Pancreas (tissue), 10 donors: ENCODE measurements at regions not wholly inside any gene's neighbourhood (a gene's known extent, or its start where the extent isn't known, plus 50 kb on each side); places are given as distances from the start of the nearest gene placed in this dataset.
"Not testable (repeated sequence)": the region's sequence is repeated elsewhere in the genome, so short reads cannot be mapped to it uniquely, and the experiment has no call there.

Experiments used
- ATAC-seq, 4 donors: fragments of 200-7000 bp; cut with Tn5 transposase; one replicate each; pipeline versions ENCODE4 v1.8.0 to v1.9.1; 2020; ENCODE audit warnings: mild to moderate bottlenecking in 4 of 4, moderate library complexity in 4 of 4
- DNase-seq, 6 donors: peaks; one replicate each; pipeline ENCODE4 v3.0.0-alpha.2; 2020
- FAIRE-seq: peaks from 2 replicates; lab custom pipeline; 2012; peaks lifted over from hg19 to GRCh38; lab: Jason Lieb, UNC
- H3K27ac ChIP-seq, 4 donors: fragments of 200-600 bp; sonication (generic); 1 replicate in 3 of 4; 2 replicates in 1 of 4; pipeline versions ENCODE4 v1.5.0 to v1.8.0; 2020
- H3K27me3 ChIP-seq, 4 donors: fragments of 200-600 bp; one replicate each; pipeline ENCODE4 v1.8.0; 2021
- H3K36me3 ChIP-seq, 3 donors: fragments of 200-600 bp; sonication (generic) in 1 of 3; one replicate each; pipeline versions ENCODE4 v1.5.0 to v1.8.0; 2020 to 2021
- H3K4me1 ChIP-seq, 3 donors: fragments of 200-600 bp; one replicate each; pipeline ENCODE4 v1.8.0; 2021
- H3K4me3 ChIP-seq, 4 donors: fragments of 200-600 bp; sonication (generic) in 2 of 4; one replicate each; pipeline versions ENCODE4 v1.5.0 to v1.8.0; 2020 to 2021
- H3K9me3 ChIP-seq, 4 donors: fragments of 200-600 bp; one replicate each; pipeline ENCODE4 v1.8.0; 2021
- CTCF ChIP-seq, 4 donors: fragments of 200-600 bp; sonication (generic) in 3 of 4; IDR thresholded peaks; one replicate each; pipeline versions ENCODE4 v1.5.0 to v1.8.0; 2021; ENCODE audit warnings: antibody characterized with exemption in 4 of 4
- WGBS, 2 donors: extraction: QIAGEN DNeasy Blood & Tissue Kit; methylation state at CpG; one replicate each; pipeline ENCODE4 v1.1.7; 2013; 5-methylcytosine and 5-hydroxymethylcytosine counted together
- intact Hi-C, 3 donors: fragments of 100-400 bp; cut with DNase I; formaldehyde crosslinking; loops; one replicate each; pipeline versions ENCODE4 v1.11.1 to v1.14.2; 2022
- donor health status: healthy with polysubstance abuse.
- donor health status: DM: no; HTN: no; CAD: no; lungs with moderate emphysema.
- donor health status: DM: no; HTN: no; CAD: no.
- donor health status: control.
- donor health status: control.
- donor health status: Bipolar disorder and iron deficiency.
- donor health status: DM: yes; HTN: yes; CAD: no.
- donor health status: DM: no; HTN: no; CAD: no.
- donor health status: DM: no; HTN: no; CAD: no.
- donor health status: DM: yes; HTN: yes; CAD: no.

- Histone ChIP-seq H3K4me3 (no peak overlapping the region), H3K27me3 (no peaks in the 10 kb centered on the region), H3K36me3 (no peaks in the 10 kb centered on the region), H3K4me1 (peaks cover 0 to 6% (median 5%) of the 10 kb centered on the region in 3 donors), H3K9me3 (no peaks in the 10 kb centered on the region), H3K27ac (no peak overlapping the region)
- WGBS, 2 donors, result 83 to 84% methylated on average over 4 of the region's 4 CpGs
- intact Hi-C loops, result loop anchor here in 1 of 3 donors (10.0 kb wide), 1 partner anchor 146 kb away; no protein-coding TSS in a partner anchor
- no peak for ATAC-seq
- no peak for FAIRE-seq
- no peak for DNase-seq
- TF ChIP-seq CTCF (IDR thresholded peaks at IDR 0.05), result no peak
These were observed 110.7 kb upstream of the PRSS1 start for GRCh38 chr7:142638581-142638980.

GRCh38 chr7:142637240-142637639, 112.0 kb upstream of the PRSS1 start:
- Histone ChIP-seq H3K4me1 (peaks cover 0 to 7% (median 3%) of the 10 kb centered on the region in 3 donors), H3K9me3 (no peaks in the 10 kb centered on the region), H3K4me3 (no peak overlapping the region), H3K27me3 (no peaks in the 10 kb centered on the region), H3K36me3 (no peaks in the 10 kb centered on the region), H3K27ac (peak overlapping the region in 1 of 4 donors; percentile 38)
- no peak for DNase-seq
- ATAC-seq, result no peak
- intact Hi-C loops, result loop anchor here in 1 of 3 donors (10.0 kb wide), 1 partner anchor 148 kb away; no protein-coding TSS in a partner anchor
- no peak for TF ChIP-seq CTCF (IDR thresholded peaks at IDR 0.05)
- 61 to 64% methylated on average over 5 of the region's 5 CpGs for WGBS, 2 donors
- no peak for FAIRE-seq

GRCh38 chr7:142636751-142637150, 112.5 kb upstream of the PRSS1 start:
- no peak for FAIRE-seq
- WGBS, 2 donors, result 60 to 65% methylated on average over 6 of the region's 6 CpGs

GRCh38 chr7:142636107-142636506, 113.2 kb upstream of the PRSS1 start:
- not testable (repeated sequence) for H3K4me3 ChIP-seq, H3K27ac ChIP-seq, FAIRE-seq, H3K27me3 ChIP-seq, H3K9me3 ChIP-seq, H3K36me3 ChIP-seq, DNase-seq, H3K4me1 ChIP-seq, ATAC-seq
- WGBS, 2 donors, result 87 to 95% methylated on average over 3 of the region's 3 CpGs
- intact Hi-C loops, result loop anchor here in 1 of 3 donors (10.0 kb wide), 1 partner anchor 149 kb away; no protein-coding TSS in a partner anchor

More at GRCh38 chr7:142636751-142637150, 112.5 kb upstream of the PRSS1 start:
- Histone ChIP-seq H3K27ac (peak overlapping the region in 1 of 4 donors; percentile 38), H3K27me3 (no peaks in the 10 kb centered on the region), H3K4me1 (peaks cover 0 to 8% (median 3%) of the 10 kb centered on the region in 3 donors), H3K36me3 (no peaks in the 10 kb centered on the region), H3K9me3 (no peaks in the 10 kb centered on the region), H3K4me3 (no peak overlapping the region)
- DNase-seq (no peak), ATAC-seq (peak in 3 of 4 donors; percentile 19 to 60 (median 50))
- intact Hi-C loops, result loop anchor here in 1 of 3 donors (10.0 kb wide), 1 partner anchor 148 kb away; no protein-coding TSS in a partner anchor
- TF ChIP-seq CTCF (IDR thresholded peaks at IDR 0.05), result no peak

- H3K4me3 ChIP-seq, result no peak overlapping the region
- H3K9me3 ChIP-seq, result no peaks in the 10 kb centered on the region
- intact Hi-C loops, result loop anchor here in 1 of 3 donors (10.0 kb wide), 1 partner anchor 152 kb away; no protein-coding TSS in a partner anchor
- DNase-seq (peak; percentile 33 to 77 (median 58)), FAIRE-seq (no peak), ATAC-seq (peak; percentile 81 to 95 (median 92))
- H3K27ac ChIP-seq, result no peak overlapping the region
- no peaks in the 10 kb centered on the region for H3K27me3 ChIP-seq
- H3K36me3 ChIP-seq, result no peaks in the 10 kb centered on the region
- peaks cover 0 to 3% (median 0%) of the 10 kb centered on the region in 3 donors for H3K4me1 ChIP-seq
- 24 to 25% methylated on average over 17 of the region's 17 CpGs for WGBS, 2 donors
- TF ChIP-seq CTCF (IDR thresholded peaks at IDR 0.05), result peak; percentile 67 to 83 (median 70)
These were observed 116.8 kb upstream of the PRSS1 start for GRCh38 chr7:142632271-142633134.
